MM.1S (cell line): ENCODE measurements at regions not wholly inside any gene's neighbourhood (a gene's known extent, or its start where the extent isn't known, plus 50 kb on each side); places are given as distances from the start of the nearest gene placed in this dataset.
A peak's percentile ranks its signal among the peaks of the same experiment; 100 is the strongest.

ENCODE experiments used
- DNase-seq: peaks from one replicate; pipeline ENCODE4 v3.0.0-alpha.2; 2015
- H2AFZ ChIP-seq: fragments of 300-600 bp; sonication (generic); 2 replicates; pipeline ENCODE4 v1.6.0; 2016; ENCODE audit warnings: antibody characterized with exemption, low read length
- H3F3A ChIP-seq: fragments of 300-600 bp; sonication (generic); 2 replicates; pipeline ENCODE4 v1.6.1; 2016; ENCODE audit warnings: mild to moderate bottlenecking, antibody characterized with exemption, low read length, moderate library complexity, mixed read lengths; ENCODE audit not compliant: insufficient read depth
- H3K27ac ChIP-seq: fragments of 300-600 bp; sonication (generic); 2 replicates; pipeline ENCODE4 v1.5.1; 2016; ENCODE audit warnings: mild to moderate bottlenecking, low read length
- H3K27me3 ChIP-seq: fragments of 300-600 bp; sonication (generic); replicated peaks from 2 replicates; pipeline ENCODE4 v1.6.0; 2016; ENCODE audit warnings: low read length; ENCODE audit not compliant: insufficient read depth
- H3K36me3 ChIP-seq: fragments of 300-600 bp; sonication (generic); replicated peaks from 2 replicates; pipeline ENCODE4 v1.6.1; 2016; ENCODE audit warnings: mild to moderate bottlenecking, low read length, mixed read lengths; ENCODE audit not compliant: insufficient read depth
- H3K4me1 ChIP-seq: fragments of 300-600 bp; sonication (generic); 2 replicates; pipeline ENCODE4 v1.6.1; 2016; ENCODE audit warnings: low read length, mixed read lengths
- H3K4me2 ChIP-seq: fragments of 300-600 bp; sonication (generic); 2 replicates; pipeline ENCODE4 v1.6.0; 2016; ENCODE audit warnings: low read depth, low read length
- H3K4me3 ChIP-seq: fragments of 300-600 bp; sonication (generic); 2 replicates; pipeline ENCODE4 v1.5.1; 2016; ENCODE audit warnings: low read length, mixed read lengths
- H3K79me2 ChIP-seq: fragments of 300-600 bp; sonication (generic); 2 replicates; pipeline ENCODE4 v1.6.1; 2016; ENCODE audit warnings: mixed run types, low read length, mixed read lengths
- H3K9ac ChIP-seq: fragments of 300-600 bp; sonication (generic); 2 replicates; pipeline ENCODE4 v1.6.1; 2016; ENCODE audit warnings: low read length, mixed read lengths
- H3K9me2 ChIP-seq: fragments of 300-600 bp; sonication (generic); replicated peaks from 2 replicates; pipeline ENCODE4 v1.6.1; 2016; ENCODE audit warnings: mild to moderate bottlenecking, low read length, mixed read lengths; ENCODE audit not compliant: insufficient read depth
- H3K9me3 ChIP-seq: fragments of 300-600 bp; sonication (generic); replicated peaks from 2 replicates; pipeline ENCODE4 v1.6.1; 2016; ENCODE audit warnings: mild to moderate bottlenecking, low read length, mixed read lengths; ENCODE audit not compliant: insufficient read depth
- H4K20me1 ChIP-seq: fragments of 300-600 bp; sonication (generic); 2 replicates; pipeline ENCODE4 v1.6.1; 2016; ENCODE audit warnings: mild to moderate bottlenecking, low read length, moderate library complexity, mixed read lengths; ENCODE audit not compliant: insufficient read depth
- EZH2 ChIP-seq: fragments of 300-600 bp; sonication (generic); optimal IDR thresholded peaks from 2 replicates; pipeline ENCODE3; 2017; ENCODE audit warnings: low read depth, mild to moderate bottlenecking, antibody characterized with exemption, low read length, mixed read lengths
- EZH2phosphoT487 ChIP-seq: fragments of 300-600 bp; sonication (generic); IDR thresholded peaks from 2 replicates; pipeline ENCODE4 v1.6.1; 2018; ENCODE audit warnings: antibody characterized with exemption, low read length
- TF ChIP-seq, protein P1 (sequence below): fragments of 300-600 bp; sonication (generic); IDR thresholded peaks from 2 replicates; pipeline ENCODE4 v1.5.1; 2016; ENCODE audit warnings: antibody characterized with exemption, low read length, mixed read lengths

DNA sequence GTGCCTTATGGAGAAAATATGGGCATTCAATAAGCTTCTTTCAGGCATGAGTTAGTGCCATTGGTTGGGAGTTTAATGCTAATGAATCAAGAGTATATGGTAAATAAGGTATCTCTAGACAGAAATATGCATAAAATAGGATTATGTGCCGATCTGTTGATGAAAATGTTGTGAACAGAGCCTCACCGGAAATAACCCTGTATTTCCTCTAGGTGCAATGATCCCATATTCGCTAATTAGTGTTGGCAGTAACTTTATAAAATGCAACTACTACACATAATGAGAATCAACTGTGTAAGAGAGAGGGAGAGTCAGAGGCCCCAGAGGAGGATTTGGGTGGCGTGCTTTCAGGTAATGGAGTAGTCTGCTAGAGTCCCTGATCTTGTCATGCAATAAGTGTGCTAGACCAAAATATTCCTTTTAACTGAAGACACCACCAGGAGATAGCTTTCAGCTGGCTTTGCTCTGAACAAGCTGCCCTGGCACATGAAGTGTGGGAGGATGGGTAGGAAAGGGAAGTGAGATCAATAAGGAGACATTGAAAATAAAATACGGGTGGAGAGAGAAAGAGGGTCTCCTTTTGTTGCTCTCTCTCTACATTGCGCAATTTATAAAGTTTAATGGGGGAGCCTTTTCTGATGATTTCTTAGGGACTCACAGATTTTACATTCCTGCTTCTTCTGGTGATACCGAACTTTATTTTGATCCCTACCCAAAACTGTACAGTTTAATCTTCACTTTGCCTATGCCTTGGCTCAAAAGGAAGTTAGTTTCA, 68.6 kb upstream of the PLXNC1 start:
- no peaks in the 10 kb centered on the region for H3F3A ChIP-seq
- no peak overlapping the region for H3K4me2 ChIP-seq
- H3K36me3 ChIP-seq = no peaks in the 10 kb centered on the region
- no peaks in the 10 kb centered on the region for H3K79me2 ChIP-seq
- DNase-seq = no peak
- H3K9ac ChIP-seq = no peak overlapping the region
- H3K4me1 ChIP-seq = no peaks in the 10 kb centered on the region
- H3K27me3 ChIP-seq = no peaks in the 10 kb centered on the region
- no peaks in the 10 kb centered on the region for H3K9me3 ChIP-seq
- H3K27ac ChIP-seq = no peak overlapping the region
- H3K4me3 ChIP-seq = no peak overlapping the region
- H4K20me1 ChIP-seq = no peaks in the 10 kb centered on the region
- H2AFZ ChIP-seq = 0 out of 2 replicates have a peak overlapping the region, but pooled peaks have one; percentile 6
- no peak for TF ChIP-seq EZH2phosphoT487
- no peaks in the 10 kb centered on the region for H3K9me2 ChIP-seq

DNA sequence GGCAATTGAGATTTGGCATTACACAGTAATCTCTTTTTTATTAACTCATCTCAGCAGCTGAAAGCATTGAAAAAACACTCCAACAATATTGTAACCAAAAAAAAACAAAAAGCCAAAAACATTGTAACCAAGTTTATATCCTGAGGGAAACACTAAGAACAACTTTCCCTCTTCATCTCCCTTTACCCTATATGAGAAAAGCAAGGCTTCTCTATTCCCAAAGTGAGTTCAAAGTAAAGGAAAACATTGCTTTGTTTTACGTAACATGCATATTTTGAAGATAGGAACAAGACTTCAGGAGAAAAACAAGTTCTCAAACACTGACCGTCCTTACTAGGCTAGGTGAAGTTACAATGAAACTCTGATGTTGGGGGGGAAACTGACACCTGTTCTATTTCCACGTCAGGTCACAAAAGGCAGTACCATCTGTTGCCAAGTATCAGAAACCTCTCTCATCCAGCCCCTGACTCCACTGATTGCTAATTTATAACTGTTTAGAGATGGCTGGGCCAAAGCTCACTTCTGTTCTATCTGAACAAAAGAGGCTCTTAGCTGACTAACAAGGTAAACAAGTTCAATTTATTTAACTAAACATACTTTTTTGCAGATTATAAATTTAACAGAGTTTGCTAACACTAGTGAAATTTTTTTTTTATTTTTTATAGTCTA, 67.9 kb upstream of the PLXNC1 start:
- Histone ChIP-seq H4K20me1 (no peaks in the 10 kb centered on the region), H3K4me3 (no peak overlapping the region), H3K79me2 (no peaks in the 10 kb centered on the region), H3K4me2 (no peak overlapping the region), H3K9me2 (no peaks in the 10 kb centered on the region), H3K36me3 (no peaks in the 10 kb centered on the region), H3K27me3 (no peaks in the 10 kb centered on the region), H3K4me1 (no peaks in the 10 kb centered on the region), H2AFZ (no peak overlapping the region), H3K27ac (no peak overlapping the region), H3K9ac (no peak overlapping the region), H3F3A (no peaks in the 10 kb centered on the region), H3K9me3 (no peaks in the 10 kb centered on the region)
- TF ChIP-seq EZH2 (no peak), EZH2phosphoT487 (no peak)
- TF ChIP-seq, protein P1, sequence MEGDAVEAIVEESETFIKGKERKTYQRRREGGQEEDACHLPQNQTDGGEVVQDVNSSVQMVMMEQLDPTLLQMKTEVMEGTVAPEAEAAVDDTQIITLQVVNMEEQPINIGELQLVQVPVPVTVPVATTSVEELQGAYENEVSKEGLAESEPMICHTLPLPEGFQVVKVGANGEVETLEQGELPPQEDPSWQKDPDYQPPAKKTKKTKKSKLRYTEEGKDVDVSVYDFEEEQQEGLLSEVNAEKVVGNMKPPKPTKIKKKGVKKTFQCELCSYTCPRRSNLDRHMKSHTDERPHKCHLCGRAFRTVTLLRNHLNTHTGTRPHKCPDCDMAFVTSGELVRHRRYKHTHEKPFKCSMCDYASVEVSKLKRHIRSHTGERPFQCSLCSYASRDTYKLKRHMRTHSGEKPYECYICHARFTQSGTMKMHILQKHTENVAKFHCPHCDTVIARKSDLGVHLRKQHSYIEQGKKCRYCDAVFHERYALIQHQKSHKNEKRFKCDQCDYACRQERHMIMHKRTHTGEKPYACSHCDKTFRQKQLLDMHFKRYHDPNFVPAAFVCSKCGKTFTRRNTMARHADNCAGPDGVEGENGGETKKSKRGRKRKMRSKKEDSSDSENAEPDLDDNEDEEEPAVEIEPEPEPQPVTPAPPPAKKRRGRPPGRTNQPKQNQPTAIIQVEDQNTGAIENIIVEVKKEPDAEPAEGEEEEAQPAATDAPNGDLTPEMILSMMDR = no peak
- DNase-seq = peak; percentile 19

DNA sequence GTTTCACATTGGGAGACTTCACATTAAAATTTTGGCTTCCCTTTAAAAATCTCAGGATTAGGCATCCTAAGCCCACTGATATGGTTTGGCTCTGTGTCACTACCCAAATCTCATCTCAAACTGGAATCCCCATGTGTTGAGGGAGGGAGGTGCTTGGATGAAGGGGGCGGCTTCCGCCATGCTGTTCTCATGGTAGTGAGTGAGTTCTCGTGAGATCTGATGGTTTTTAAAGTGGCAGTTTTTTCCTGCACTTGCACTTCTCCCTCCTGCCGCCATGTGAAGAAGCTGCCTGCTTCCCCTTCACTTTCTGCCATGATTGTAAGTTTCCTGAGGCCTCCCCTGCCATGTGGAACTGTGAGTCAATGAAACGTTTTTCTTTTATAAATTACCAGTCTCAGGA, 65.7 kb upstream of the PLXNC1 start:
- Histone ChIP-seq H3K4me3 (no peak overlapping the region), H3K79me2 (no peaks in the 10 kb centered on the region), H3K4me1 (no peaks in the 10 kb centered on the region), H3K36me3 (no peaks in the 10 kb centered on the region), H2AFZ (no peak overlapping the region), H3K9me2 (no peaks in the 10 kb centered on the region), H4K20me1 (no peaks in the 10 kb centered on the region), H3K9ac (no peak overlapping the region), H3K27me3 (no peaks in the 10 kb centered on the region), H3K4me2 (no peak overlapping the region), H3K9me3 (no peaks in the 10 kb centered on the region), H3K27ac (no peak overlapping the region), H3F3A (no peaks in the 10 kb centered on the region)
- TF ChIP-seq, protein P1 = no peak
- TF ChIP-seq EZH2 (no peak), EZH2phosphoT487 (no peak)
- no peak for DNase-seq

DNA sequence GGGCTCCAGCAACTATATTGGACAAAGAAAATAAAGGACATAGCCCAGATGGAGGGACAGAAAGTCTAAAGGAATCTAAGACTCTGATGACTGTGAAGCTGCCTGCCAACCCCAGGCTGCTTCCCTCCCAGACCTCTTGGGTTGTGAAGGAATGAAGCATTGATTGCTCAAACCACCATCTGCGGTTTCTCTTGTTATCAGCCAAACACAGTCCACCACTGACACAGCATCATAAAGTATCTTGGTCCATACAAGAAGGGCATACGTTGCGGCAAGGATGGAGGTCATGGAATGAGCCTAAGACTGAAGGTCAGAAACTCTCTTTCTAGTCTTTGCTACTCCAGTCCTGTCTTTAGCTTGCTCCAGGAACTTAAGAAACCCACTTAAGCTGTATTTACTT, 58.5 kb upstream of the PLXNC1 start:
- no peaks in the 10 kb centered on the region for H3K9me2 ChIP-seq
- no peak for DNase-seq
- H3K79me2 ChIP-seq = no peaks in the 10 kb centered on the region
- no peaks in the 10 kb centered on the region for H4K20me1 ChIP-seq
- H3K4me3 ChIP-seq = no peak overlapping the region
- no peak overlapping the region for H2AFZ ChIP-seq
- no peak overlapping the region for H3K27ac ChIP-seq
- TF ChIP-seq, protein P1 = no peak
- no peak for TF ChIP-seq EZH2phosphoT487
- TF ChIP-seq EZH2 = no peak
- H3K9ac ChIP-seq = no peak overlapping the region
- no peaks in the 10 kb centered on the region for H3K36me3 ChIP-seq
- no peaks in the 10 kb centered on the region for H3K9me3 ChIP-seq
- no peak overlapping the region for H3K4me2 ChIP-seq
- H3F3A ChIP-seq = no peaks in the 10 kb centered on the region
- no peaks in the 10 kb centered on the region for H3K27me3 ChIP-seq
- no peaks in the 10 kb centered on the region for H3K4me1 ChIP-seq
